SK-N-SH (cell line): ENCODE measurements at regions not wholly inside any gene's neighbourhood (a gene's known extent, or its start where the extent isn't known, plus 50 kb on each side); places are given as distances from the start of the nearest gene placed in this dataset.

ENCODE experiments used
- ELF1 ChIP-seq: IDR thresholded peaks from 2 replicates; pipeline ENCODE4 v1.4.0; 2012
- EP300 ChIP-seq, 2 experiments: IDR thresholded peaks; 2 replicates each; pipeline versions ENCODE4 v1.4.0 to v1.6.1; 2012; ENCODE audit warnings: borderline replicate concordance in 1 of 2, low read depth in 1 of 2, low read length in 1 of 2
- NFIC ChIP-seq: IDR thresholded peaks from 2 replicates; pipeline ENCODE4 v1.4.0; 2012; ENCODE audit warnings: borderline replicate concordance
- POLR2AphosphoS5 ChIP-seq: IDR thresholded peaks from 2 replicates; pipeline ENCODE4 v1.6.1; 2012; ENCODE audit warnings: low read depth, low read length
- RAD21 ChIP-seq: IDR thresholded peaks from 2 replicates; pipeline ENCODE4 v1.6.1; 2012; ENCODE audit warnings: mild to moderate bottlenecking, low read length
- REST ChIP-seq: IDR thresholded peaks from 2 replicates; pipeline ENCODE4 v1.6.1; 2012; ENCODE audit warnings: mild to moderate bottlenecking, low read depth, low read length, moderate library complexity
- SIN3A ChIP-seq: IDR thresholded peaks from 2 replicates; pipeline ENCODE4 v1.6.1; 2012; ENCODE audit warnings: low read depth, mild to moderate bottlenecking, low read length, moderate library complexity, borderline replicate concordance
- SMC3 ChIP-seq: IDR thresholded peaks from 2 replicates; pipeline ENCODE4 v1.6.1; 2012; ENCODE audit warnings: low read depth, low read length, improper control_type of control experiment
- TAF1 ChIP-seq: IDR thresholded peaks from 2 replicates; pipeline ENCODE4 v1.6.1; 2012; ENCODE audit warnings: low read depth, mild to moderate bottlenecking, low read length, moderate library complexity, borderline replicate concordance
- USF1 ChIP-seq: IDR thresholded peaks from 2 replicates; pipeline ENCODE4 v1.4.0; 2012; ENCODE audit warnings: low read depth, borderline replicate concordance
- USF2 ChIP-seq: fragments of 150-350 bp; IDR thresholded peaks from 2 replicates; pipeline ENCODE4 v1.6.1; 2017; ENCODE audit warnings: antibody characterized with exemption, low read length, low read depth, borderline replicate concordance
- TF ChIP-seq, protein P1 (sequence below): fragments of 200-600 bp; sonication (generic); IDR thresholded peaks from 2 replicates; pipeline ENCODE4 v1.6.1; 2017; ENCODE audit warnings: antibody characterized with exemption, mild to moderate bottlenecking, moderate library complexity

DNA sequence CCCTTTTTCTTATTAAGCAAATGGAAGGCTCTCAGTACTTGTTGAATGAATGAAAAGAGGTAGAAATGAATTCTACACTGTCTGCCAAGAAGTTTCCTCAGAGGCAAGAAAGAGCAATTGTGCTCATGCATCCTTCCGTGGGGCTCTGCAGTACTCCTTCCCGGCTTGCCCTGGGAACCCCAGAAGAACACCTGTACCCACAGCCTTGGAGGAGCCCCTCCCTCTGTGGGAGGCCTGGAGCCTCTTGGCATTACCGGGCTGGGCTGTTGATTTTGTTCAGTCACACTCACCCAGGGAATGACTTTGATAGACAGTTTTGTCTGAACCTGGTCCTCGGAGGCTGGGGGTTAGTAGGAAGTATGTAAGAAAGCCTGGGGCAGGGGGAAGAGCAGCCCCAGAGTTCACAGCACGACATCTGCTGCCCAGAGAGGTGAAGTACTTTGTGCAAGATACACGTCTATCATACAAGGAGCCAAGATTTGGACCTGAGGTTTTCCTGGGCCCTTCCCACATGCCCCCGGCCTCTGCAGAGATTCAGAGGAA lies 134.8 kb upstream of the GDF10 start:
- TF ChIP-seq SMC3 = no peak
- TF ChIP-seq, protein P1, sequence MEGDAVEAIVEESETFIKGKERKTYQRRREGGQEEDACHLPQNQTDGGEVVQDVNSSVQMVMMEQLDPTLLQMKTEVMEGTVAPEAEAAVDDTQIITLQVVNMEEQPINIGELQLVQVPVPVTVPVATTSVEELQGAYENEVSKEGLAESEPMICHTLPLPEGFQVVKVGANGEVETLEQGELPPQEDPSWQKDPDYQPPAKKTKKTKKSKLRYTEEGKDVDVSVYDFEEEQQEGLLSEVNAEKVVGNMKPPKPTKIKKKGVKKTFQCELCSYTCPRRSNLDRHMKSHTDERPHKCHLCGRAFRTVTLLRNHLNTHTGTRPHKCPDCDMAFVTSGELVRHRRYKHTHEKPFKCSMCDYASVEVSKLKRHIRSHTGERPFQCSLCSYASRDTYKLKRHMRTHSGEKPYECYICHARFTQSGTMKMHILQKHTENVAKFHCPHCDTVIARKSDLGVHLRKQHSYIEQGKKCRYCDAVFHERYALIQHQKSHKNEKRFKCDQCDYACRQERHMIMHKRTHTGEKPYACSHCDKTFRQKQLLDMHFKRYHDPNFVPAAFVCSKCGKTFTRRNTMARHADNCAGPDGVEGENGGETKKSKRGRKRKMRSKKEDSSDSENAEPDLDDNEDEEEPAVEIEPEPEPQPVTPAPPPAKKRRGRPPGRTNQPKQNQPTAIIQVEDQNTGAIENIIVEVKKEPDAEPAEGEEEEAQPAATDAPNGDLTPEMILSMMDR = no peak
- TF ChIP-seq TAF1 = no peak
- no peak for TF ChIP-seq REST
- no peak for TF ChIP-seq NFIC
- TF ChIP-seq USF1 = no peak
- no peak for TF ChIP-seq POLR2AphosphoS5
- no peak for TF ChIP-seq ELF1
- TF ChIP-seq RAD21 = no peak
- TF ChIP-seq EP300 (IDR thresholded peaks at IDR 0.05; ENCODE audit: borderline replicate concordance in 1 of 2, low read depth in 1 of 2, low read length in 1 of 2) = no peak
- TF ChIP-seq USF2 = no peak
- TF ChIP-seq SIN3A = no peak
